Tibial nerve (tissue), 3 donors: ENCODE measurements at regions not wholly inside any gene's neighbourhood (a gene's known extent, or its start where the extent isn't known, plus 50 kb on each side); places are given as distances from the start of the nearest gene placed in this dataset.

Experiments
- CTCF ChIP-seq, 5 experiments: fragments of 200-600 bp in 3 of 5; fragments of 450-650 bp in 2 of 5; sonication (generic) in 3 of 5; IDR thresholded peaks; one replicate each; pipeline ENCODE4 v1.5.1; 2016 to 2019; ENCODE audit warnings: antibody characterized with exemption in 5 of 5, mild to moderate bottlenecking in 3 of 5, moderate library complexity in 2 of 5
- POLR2A ChIP-seq, 2 donors: fragments of 450-650 bp; IDR thresholded peaks; one replicate each; pipeline ENCODE4 v1.6.1; 2017; ENCODE audit warnings: antibody characterized with exemption in 2 of 2, mild to moderate bottlenecking in 2 of 2, moderate library complexity in 2 of 2

- TF ChIP-seq POLR2A (IDR thresholded peaks at IDR 0.05): no peak
- no peak for TF ChIP-seq CTCF (IDR thresholded peaks at IDR 0.05)
Observed at GRCh38 chr14:71354801-71355200, 447.5 kb downstream of the PCNX1 start.
